SK-N-SH treated with all-trans-retinoic acid at 6 μM for 48 hours (cell line): ENCODE measurements at regions not wholly inside any gene's neighbourhood (a gene's known extent, or its start where the extent isn't known, plus 50 kb on each side); places are given as distances from the start of the nearest gene placed in this dataset.

ENCODE experiments used
- ATAC-seq: fragments of 200-7000 bp; cut with Tn5 transposase; 3 replicates; pipeline ENCODE4 v1.9.1; 2020; ENCODE audit warnings: mild to moderate bottlenecking, moderate library complexity
- ARNTL ChIP-seq: fragments of 450-650 bp; formaldehyde crosslinking; IDR thresholded peaks from 2 replicates; pipeline ENCODE4 v1.5.0; 2020; ENCODE audit warnings: low read depth, mild to moderate bottlenecking, moderate library complexity, borderline replicate concordance
- BACH2 ChIP-seq: fragments of 250-450 bp; sonication (Bioruptor Pico); IDR thresholded peaks from 2 replicates; pipeline ENCODE4 v1.9.0; 2021; ENCODE audit warnings: mild to moderate bottlenecking, borderline replicate concordance
- CSDC2 ChIP-seq: fragments of 250-450 bp; sonication (Bioruptor Pico); IDR thresholded peaks from 2 replicates; pipeline ENCODE4 v1.5.0; 2020; ENCODE audit warnings: mild to moderate bottlenecking, moderate library complexity
- ESRRG ChIP-seq: fragments of 250-450 bp; sonication (Bioruptor Pico); IDR thresholded peaks from 2 replicates; pipeline ENCODE4 v1.6.1; 2021; ENCODE audit warnings: mild to moderate bottlenecking
- GLIS3 ChIP-seq: fragments of 250-450 bp; sonication (Bioruptor Pico); IDR thresholded peaks from 2 replicates; pipeline ENCODE4 v1.5.0; 2020; ENCODE audit warnings: mild to moderate bottlenecking, moderate library complexity
- ISL1 ChIP-seq: fragments of 250-450 bp; sonication (Bioruptor Pico); IDR thresholded peaks from 2 replicates; pipeline ENCODE4 v2.1.2; 2022; ENCODE audit warnings: mild to moderate bottlenecking, moderate library complexity
- OSR1 ChIP-seq: fragments of 250-450 bp; sonication (Bioruptor Pico); IDR thresholded peaks from 2 replicates; pipeline ENCODE4 v1.8.0; 2022; ENCODE audit warnings: moderate library complexity, mild to moderate bottlenecking, inconsistent platforms
- RARB ChIP-seq: fragments of 250-450 bp; sonication (Bioruptor Pico); IDR thresholded peaks from 2 replicates; pipeline ENCODE4 v1.8.0; 2021; ENCODE audit warnings: mild to moderate bottlenecking, moderate library complexity
- SNAI2 ChIP-seq: fragments of 250-450 bp; sonication (Bioruptor Pico); IDR thresholded peaks from 2 replicates; pipeline ENCODE4 v1.5.0; 2020; ENCODE audit warnings: mild to moderate bottlenecking, moderate library complexity
- TCF4 ChIP-seq: fragments of 250-450 bp; sonication (Bioruptor Pico); IDR thresholded peaks from 2 replicates; pipeline ENCODE4 v1.8.0; 2021; ENCODE audit warnings: mild to moderate bottlenecking, moderate library complexity, borderline replicate concordance
- TOX ChIP-seq: fragments of 250-450 bp; sonication (Bioruptor Pico); IDR thresholded peaks from 2 replicates; pipeline ENCODE4 v1.8.0; 2021; ENCODE audit warnings: mild to moderate bottlenecking, moderate library complexity, borderline replicate concordance
- ZC3H10 ChIP-seq: fragments of 250-450 bp; sonication (Bioruptor Pico); IDR thresholded peaks from 2 replicates; pipeline ENCODE4 v1.5.1; 2021; ENCODE audit warnings: mild to moderate bottlenecking, moderate library complexity
- ZFP3 ChIP-seq: fragments of 250-450 bp; sonication (Bioruptor Pico); IDR thresholded peaks from 2 replicates; pipeline ENCODE4 v1.5.0; 2020; ENCODE audit warnings: mild to moderate bottlenecking, moderate library complexity
- ZFP30 ChIP-seq: fragments of 450-650 bp; formaldehyde crosslinking; IDR thresholded peaks from 2 replicates; pipeline ENCODE4 v1.5.0; 2022; ENCODE audit warnings: mild to moderate bottlenecking, moderate library complexity
- ZNF565 ChIP-seq: fragments of 450-650 bp; formaldehyde crosslinking; conservative IDR thresholded peaks from 2 replicates; pipeline ENCODE4 v1.5.0; 2020; ENCODE audit warnings: low read depth, mild to moderate bottlenecking, moderate library complexity
- ZNF70 ChIP-seq: fragments of 450-650 bp; formaldehyde crosslinking; IDR thresholded peaks from 2 replicates; pipeline ENCODE4 v1.5.0; 2020; ENCODE audit warnings: mild to moderate bottlenecking, moderate library complexity
- ZNF8 ChIP-seq: fragments of 450-650 bp; formaldehyde crosslinking; IDR thresholded peaks from 2 replicates; pipeline ENCODE4 v1.5.0; 2020; ENCODE audit warnings: mild to moderate bottlenecking, moderate library complexity
- TF ChIP-seq, protein P1 (sequence below): fragments of 250-450 bp; sonication (Bioruptor Pico); IDR thresholded peaks from 2 replicates; pipeline ENCODE4 v1.8.0; 2021; ENCODE audit warnings: low read depth, mild to moderate bottlenecking, moderate library complexity, borderline replicate concordance
- TF ChIP-seq, protein P2 (sequence below): fragments of 250-450 bp; sonication (Bioruptor Pico); IDR thresholded peaks from 2 replicates; pipeline ENCODE4 v1.5.0; 2020; ENCODE audit warnings: mild to moderate bottlenecking, moderate library complexity
- TF ChIP-seq, protein P3 (sequence below): fragments of 250-450 bp; sonication (Bioruptor Pico); IDR thresholded peaks from 2 replicates; pipeline ENCODE4 v1.5.1; 2021; ENCODE audit warnings: mild to moderate bottlenecking, moderate library complexity

GRCh38 chr7:106806556-106806955, 58.5 kb upstream of the PIK3CG start:
- ATAC-seq, result no peak
- TF ChIP-seq ZFP30 (CRISPR knock-in tag) (no peak), ESRRG (CRISPR knock-in tag) (no peak), CSDC2 (CRISPR knock-in tag) (no peak), ZC3H10 (CRISPR knock-in tag) (no peak), GLIS3 (no peak), ZNF565 (CRISPR knock-in tag) (no peak), ZNF70 (CRISPR knock-in tag) (no peak), BACH2 (CRISPR knock-in tag) (no peak), TCF4 (CRISPR knock-in tag) (no peak)
- TF ChIP-seq, protein P1, sequence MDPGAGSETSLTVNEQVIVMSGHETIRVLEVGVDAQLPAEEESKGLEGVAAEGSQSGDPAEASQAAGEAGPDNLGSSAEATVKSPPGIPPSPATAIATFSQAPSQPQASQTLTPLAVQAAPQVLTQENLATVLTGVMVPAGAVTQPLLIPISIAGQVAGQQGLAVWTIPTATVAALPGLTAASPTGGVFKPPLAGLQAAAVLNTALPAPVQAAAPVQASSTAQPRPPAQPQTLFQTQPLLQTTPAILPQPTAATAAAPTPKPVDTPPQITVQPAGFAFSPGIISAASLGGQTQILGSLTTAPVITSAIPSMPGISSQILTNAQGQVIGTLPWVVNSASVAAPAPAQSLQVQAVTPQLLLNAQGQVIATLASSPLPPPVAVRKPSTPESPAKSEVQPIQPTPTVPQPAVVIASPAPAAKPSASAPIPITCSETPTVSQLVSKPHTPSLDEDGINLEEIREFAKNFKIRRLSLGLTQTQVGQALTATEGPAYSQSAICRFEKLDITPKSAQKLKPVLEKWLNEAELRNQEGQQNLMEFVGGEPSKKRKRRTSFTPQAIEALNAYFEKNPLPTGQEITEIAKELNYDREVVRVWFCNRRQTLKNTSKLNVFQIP (CRISPR knock-in tag), result no peak
- TF ChIP-seq, protein P2, sequence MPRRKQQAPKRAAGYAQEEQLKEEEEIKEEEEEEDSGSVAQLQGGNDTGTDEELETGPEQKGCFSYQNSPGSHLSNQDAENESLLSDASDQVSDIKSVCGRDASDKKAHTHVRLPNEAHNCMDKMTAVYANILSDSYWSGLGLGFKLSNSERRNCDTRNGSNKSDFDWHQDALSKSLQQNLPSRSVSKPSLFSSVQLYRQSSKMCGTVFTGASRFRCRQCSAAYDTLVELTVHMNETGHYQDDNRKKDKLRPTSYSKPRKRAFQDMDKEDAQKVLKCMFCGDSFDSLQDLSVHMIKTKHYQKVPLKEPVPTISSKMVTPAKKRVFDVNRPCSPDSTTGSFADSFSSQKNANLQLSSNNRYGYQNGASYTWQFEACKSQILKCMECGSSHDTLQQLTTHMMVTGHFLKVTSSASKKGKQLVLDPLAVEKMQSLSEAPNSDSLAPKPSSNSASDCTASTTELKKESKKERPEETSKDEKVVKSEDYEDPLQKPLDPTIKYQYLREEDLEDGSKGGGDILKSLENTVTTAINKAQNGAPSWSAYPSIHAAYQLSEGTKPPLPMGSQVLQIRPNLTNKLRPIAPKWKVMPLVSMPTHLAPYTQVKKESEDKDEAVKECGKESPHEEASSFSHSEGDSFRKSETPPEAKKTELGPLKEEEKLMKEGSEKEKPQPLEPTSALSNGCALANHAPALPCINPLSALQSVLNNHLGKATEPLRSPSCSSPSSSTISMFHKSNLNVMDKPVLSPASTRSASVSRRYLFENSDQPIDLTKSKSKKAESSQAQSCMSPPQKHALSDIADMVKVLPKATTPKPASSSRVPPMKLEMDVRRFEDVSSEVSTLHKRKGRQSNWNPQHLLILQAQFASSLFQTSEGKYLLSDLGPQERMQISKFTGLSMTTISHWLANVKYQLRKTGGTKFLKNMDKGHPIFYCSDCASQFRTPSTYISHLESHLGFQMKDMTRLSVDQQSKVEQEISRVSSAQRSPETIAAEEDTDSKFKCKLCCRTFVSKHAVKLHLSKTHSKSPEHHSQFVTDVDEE, result no peak

DNA sequence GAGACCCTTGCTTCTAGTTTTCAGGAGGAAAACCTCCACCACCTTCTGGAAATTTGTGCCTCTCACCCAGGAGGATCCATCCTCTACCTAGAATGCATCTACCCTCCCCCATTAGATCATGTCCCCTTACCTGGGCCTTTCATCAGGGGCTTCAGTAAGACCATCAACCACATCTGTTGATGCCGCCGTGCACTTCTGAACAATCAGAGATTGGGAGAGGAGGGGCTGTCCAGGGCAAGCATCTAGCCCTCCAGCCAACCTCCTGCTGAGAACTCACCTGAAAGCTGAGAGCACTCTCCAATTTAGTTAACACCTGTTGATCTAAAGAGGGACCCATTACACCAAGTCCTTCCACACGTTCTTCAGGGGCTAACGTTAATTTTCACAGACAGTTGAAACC, 57.6 kb upstream of the PIK3CG start:
- TF ChIP-seq SNAI2 (CRISPR knock-in tag) (no peak), ZNF565 (CRISPR knock-in tag) (no peak), GLIS3 (no peak), CSDC2 (CRISPR knock-in tag) (no peak), ZNF8 (CRISPR knock-in tag) (no peak), ZFP3 (CRISPR knock-in tag) (no peak), ZFP30 (CRISPR knock-in tag) (no peak), TCF4 (CRISPR knock-in tag) (no peak), ZC3H10 (CRISPR knock-in tag) (no peak)
- TF ChIP-seq, protein P1 (CRISPR knock-in tag), result no peak
- TF ChIP-seq, protein P3, sequence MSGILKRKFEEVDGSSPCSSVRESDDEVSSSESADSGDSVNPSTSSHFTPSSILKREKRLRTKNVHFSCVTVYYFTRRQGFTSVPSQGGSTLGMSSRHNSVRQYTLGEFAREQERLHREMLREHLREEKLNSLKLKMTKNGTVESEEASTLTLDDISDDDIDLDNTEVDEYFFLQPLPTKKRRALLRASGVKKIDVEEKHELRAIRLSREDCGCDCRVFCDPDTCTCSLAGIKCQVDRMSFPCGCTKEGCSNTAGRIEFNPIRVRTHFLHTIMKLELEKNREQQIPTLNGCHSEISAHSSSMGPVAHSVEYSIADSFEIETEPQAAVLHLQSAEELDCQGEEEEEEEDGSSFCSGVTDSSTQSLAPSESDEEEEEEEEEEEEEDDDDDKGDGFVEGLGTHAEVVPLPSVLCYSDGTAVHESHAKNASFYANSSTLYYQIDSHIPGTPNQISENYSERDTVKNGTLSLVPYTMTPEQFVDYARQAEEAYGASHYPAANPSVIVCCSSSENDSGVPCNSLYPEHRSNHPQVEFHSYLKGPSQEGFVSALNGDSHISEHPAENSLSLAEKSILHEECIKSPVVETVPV, result no peak
- no peak for ATAC-seq

DNA sequence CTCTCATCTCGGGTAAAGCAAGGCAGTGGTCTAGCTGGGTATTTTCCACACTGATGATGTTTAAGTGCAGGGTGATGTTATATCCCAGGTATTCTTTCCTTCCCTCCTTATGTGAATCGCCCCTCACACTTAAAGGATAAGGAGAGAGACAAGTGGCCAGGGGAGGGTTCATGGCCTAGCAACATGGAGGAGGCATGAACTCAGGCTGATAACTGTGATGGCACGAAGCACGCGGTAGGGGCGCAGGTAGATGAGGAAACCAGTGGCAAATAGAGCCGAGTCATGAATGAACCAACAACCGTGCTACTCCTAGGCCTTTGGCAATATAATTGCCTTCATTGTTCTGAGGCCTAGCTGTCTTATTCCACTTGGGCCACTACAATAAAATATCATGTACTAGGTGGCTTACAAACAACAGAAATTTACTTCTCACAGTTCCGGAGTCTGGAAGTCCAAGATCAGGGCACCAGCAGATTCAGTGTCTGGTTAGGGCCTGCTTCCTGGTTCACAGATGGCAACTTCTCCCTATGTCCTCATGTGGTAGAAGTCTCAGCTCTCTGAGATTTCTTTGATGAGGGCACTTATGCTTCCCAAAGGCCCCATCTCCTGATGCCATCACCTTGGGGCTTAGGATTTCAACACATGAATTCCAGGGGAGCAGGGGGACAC, 56.0 kb upstream of the PIK3CG start:
- ATAC-seq, result no peak
- TF ChIP-seq ZNF70 (CRISPR knock-in tag) (no peak), ZNF8 (CRISPR knock-in tag) (no peak), ISL1 (CRISPR knock-in tag) (no peak), ESRRG (CRISPR knock-in tag) (no peak), RARB (CRISPR knock-in tag) (no peak), ZFP3 (CRISPR knock-in tag) (no peak), OSR1 (CRISPR knock-in tag) (no peak), GLIS3 (no peak), ARNTL (no peak), TOX (CRISPR knock-in tag) (no peak), ZNF565 (CRISPR knock-in tag) (no peak), SNAI2 (CRISPR knock-in tag) (no peak), ZFP30 (CRISPR knock-in tag) (no peak), CSDC2 (CRISPR knock-in tag) (no peak)
- TF ChIP-seq, protein P2, result no peak
- TF ChIP-seq, protein P3, result no peak
- TF ChIP-seq, protein P1 (CRISPR knock-in tag), result no peak
